ENCODE measurements at regions not wholly inside any gene's neighbourhood (a gene's known extent, or its start where the extent isn't known, plus 50 kb on each side); places are given as distances from the start of the nearest gene placed in this dataset.
A peak's percentile ranks its signal among the peaks of the same experiment; 100 is the strongest.

DNA sequence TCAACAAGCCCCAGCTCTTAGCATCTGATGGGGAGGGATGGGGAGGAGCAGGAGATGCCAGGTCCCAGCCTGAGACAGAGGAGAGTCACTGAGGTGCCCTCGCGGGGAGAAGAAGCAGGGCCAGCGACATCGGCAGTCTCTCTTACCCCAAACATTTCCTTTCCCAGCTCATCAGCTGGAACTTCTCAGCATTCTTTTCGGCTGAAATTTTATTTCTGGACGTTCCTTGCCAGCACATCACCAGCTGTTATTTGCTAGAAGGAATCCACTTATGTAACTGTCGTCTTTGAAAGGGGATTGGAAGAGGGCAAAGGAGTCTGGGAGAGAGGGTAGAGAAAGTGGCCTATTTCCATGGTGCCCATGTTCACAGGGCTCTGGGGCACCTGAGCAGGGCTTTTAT is 101.0 kb upstream of the SHH start:
- intact Hi-C loops (cut with DNase I) = no loop called here
- WGBS, 2 donors = 16 to 45% methylated on average over 5 to 7 of the region's 7 CpGs

DNA sequence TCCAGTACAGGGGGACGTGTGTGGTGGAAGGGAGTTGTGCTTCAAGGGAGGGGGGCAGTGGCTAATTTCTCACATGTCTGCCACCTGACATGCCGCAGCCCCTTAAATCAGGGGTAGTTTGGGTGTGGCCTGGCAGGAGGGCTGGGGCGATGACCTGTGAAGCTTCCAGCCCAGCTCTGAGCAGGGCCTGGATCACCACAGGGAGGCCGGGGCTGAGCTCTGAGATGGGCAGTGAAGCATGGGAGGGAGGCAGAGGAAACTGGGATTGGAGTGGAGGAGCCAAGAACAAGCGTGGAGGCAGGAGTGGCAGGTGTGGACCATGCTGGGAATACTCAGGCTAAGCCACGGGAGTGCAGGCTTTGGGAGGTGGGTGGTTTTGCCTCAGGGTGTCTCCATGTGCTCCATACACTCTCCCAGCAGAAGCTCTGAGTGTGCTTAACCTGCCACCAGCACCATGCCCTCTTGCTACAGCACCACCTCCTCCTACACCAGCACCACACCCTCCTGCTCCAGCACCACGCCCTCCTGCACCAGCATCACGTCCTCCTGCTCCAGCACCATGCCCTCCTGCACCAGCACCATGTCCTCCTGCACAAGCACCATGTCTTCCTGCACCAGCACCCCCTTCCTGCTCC is 99.3 kb upstream of the SHH start:
- peaks cover 0 to 39% (median 0%) of the 10 kb centered on the region in 4 donors for H3K27me3 ChIP-seq
- H3K27ac ChIP-seq = no peak overlapping the region
- peaks cover 0 to 10% (median 0%) of the 10 kb centered on the region in 3 donors for H3K9me3 ChIP-seq
- intact Hi-C loops (cut with DNase I) = no loop called here
- no peak for DNase-seq
- TF ChIP-seq POLR2A (IDR thresholded peaks at IDR 0.05) (no peak), CTCF (IDR thresholded peaks at IDR 0.05) (no peak)
- no peak overlapping the region for H3K4me3 ChIP-seq
- no peaks in the 10 kb centered on the region for H3K36me3 ChIP-seq
- WGBS, 2 donors = 77% methylated on average over 8 of the region's 8 CpGs
- peaks cover 0 to 5% (median 0%) of the 10 kb centered on the region in 3 donors for H3K4me1 ChIP-seq

More for the DNA sequence above, 101.0 kb upstream of the SHH start:
- no peak overlapping the region for H3K4me3 ChIP-seq
- peaks cover 0 to 18% (median 7%) of the 10 kb centered on the region in 3 donors for H3K4me1 ChIP-seq
- peaks cover 0 to 45% (median 0%) of the 10 kb centered on the region in 4 donors for H3K27me3 ChIP-seq
- H3K9me3 ChIP-seq = peaks cover 0 to 10% (median 0%) of the 10 kb centered on the region in 3 donors
- no peak for DNase-seq
- TF ChIP-seq CTCF (IDR thresholded peaks at IDR 0.05) (no peak), POLR2A (IDR thresholded peaks at IDR 0.05) (no peak)
- H3K36me3 ChIP-seq = no peaks in the 10 kb centered on the region
- H3K27ac ChIP-seq = no peak overlapping the region

GRCh38 chr7:155908385-155908784 is 96.1 kb upstream of the SHH start:
- intact Hi-C loops (cut with DNase I) = no loop called here
- H3K27ac ChIP-seq = no peak overlapping the region
- 0 to 57% methylated on average over 1 to 5 of the region's 9 CpGs for WGBS, 2 donors

DNA sequence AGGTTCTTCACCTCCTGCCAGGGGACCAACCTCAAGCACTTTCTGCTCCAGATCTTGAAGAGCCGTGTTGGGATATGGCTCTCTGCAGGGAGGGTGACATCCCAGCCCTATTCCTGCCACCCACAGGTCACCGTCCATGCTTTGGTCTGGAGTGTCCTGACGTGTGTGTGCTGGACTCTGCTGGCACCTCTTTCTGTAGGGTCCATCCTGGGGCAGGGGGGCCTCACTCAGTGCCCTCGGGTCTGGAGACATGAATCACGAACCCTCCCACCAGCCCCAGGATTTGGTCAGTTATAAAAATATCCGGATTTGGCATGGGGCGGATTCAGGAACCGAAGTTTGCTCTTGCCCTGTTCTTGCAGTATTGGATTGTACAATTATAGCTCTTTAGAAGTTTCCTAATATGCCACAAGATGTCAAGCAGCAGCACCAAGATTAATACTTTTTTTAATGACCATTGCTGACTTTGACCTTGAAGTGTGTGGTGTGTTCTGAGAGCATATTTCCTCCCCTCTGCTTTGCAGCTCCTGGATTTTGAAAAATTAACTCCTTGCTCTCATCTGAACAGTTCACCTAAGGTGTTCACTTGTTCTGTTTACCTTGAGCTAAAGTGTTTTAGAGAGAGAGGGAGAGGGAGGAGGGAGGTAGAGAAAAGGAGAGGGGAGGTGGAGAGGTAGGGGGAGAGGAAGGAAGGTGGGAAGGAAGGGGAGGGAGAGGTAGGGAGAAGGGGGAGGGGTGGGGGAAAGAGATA is 95.4 kb upstream of the SHH start:
- 28 to 48% methylated on average over 4 to 8 of the region's 8 CpGs for WGBS, 2 donors
- H3K27ac ChIP-seq = peak overlapping the region in 1 of 4 donors; percentile 20
- H3K4me3 ChIP-seq = no peak overlapping the region
- intact Hi-C loops (cut with DNase I) = no loop called here
- TF ChIP-seq POLR2A (IDR thresholded peaks at IDR 0.05) = no peak
- no peak for TF ChIP-seq CTCF (IDR thresholded peaks at IDR 0.05)
- no peaks in the 10 kb centered on the region for H3K36me3 ChIP-seq
- H3K4me1 ChIP-seq = no peaks in the 10 kb centered on the region
- DNase-seq = no peak
- H3K9me3 ChIP-seq = peaks cover 0 to 8% (median 0%) of the 10 kb centered on the region in 3 donors
- H3K27me3 ChIP-seq = peaks cover 0 to 6% (median 0%) of the 10 kb centered on the region in 4 donors

More at GRCh38 chr7:155908385-155908784, 96.1 kb upstream of the SHH start:
- H3K9me3 ChIP-seq = peaks cover 0 to 10% (median 0%) of the 10 kb centered on the region in 3 donors
- no peaks in the 10 kb centered on the region for H3K36me3 ChIP-seq
- no peak for DNase-seq
- peaks cover 0 to under 1% (median 0%) of the 10 kb centered on the region in 3 donors for H3K4me1 ChIP-seq
- H3K27me3 ChIP-seq = peaks cover 0 to 8% (median 0%) of the 10 kb centered on the region in 4 donors
- no peak for TF ChIP-seq CTCF (IDR thresholded peaks at IDR 0.05)
- no peak for TF ChIP-seq POLR2A (IDR thresholded peaks at IDR 0.05)
- H3K4me3 ChIP-seq = no peak overlapping the region

DNA sequence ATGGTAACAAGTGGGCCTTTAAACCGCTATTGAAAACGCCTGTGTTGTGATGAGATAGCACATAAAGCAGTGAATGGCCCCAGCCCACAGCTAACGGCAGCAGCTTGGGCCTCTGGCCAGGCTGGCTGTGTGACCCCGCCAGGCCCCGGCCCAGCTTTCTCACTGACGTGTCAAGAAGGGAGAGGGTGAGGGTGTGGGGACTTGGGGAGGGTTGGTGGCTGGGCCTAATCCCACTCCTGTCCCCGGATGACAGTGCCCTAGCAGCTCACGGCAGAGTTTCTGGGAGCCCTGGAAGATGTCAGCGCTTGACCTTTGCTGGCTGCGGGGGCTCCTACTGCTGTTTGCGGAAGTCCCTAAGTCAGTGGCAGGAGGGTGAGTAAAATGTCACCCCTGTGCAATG is 88.9 kb upstream of the SHH start:
- no peaks in the 10 kb centered on the region for H3K4me1 ChIP-seq
- H3K27ac ChIP-seq = no peak overlapping the region
- 80 to 87% methylated on average over 1 to 3 of the region's 11 CpGs for WGBS, 2 donors
- H3K27me3 ChIP-seq = no peaks in the 10 kb centered on the region
- no peak for DNase-seq
- no peaks in the 10 kb centered on the region for H3K36me3 ChIP-seq
- TF ChIP-seq POLR2A (IDR thresholded peaks at IDR 0.05) (no peak), CTCF (IDR thresholded peaks at IDR 0.05) (no peak)
- peaks cover 0 to 11% (median 0%) of the 10 kb centered on the region in 3 donors for H3K9me3 ChIP-seq
- intact Hi-C loops (cut with DNase I) = no loop called here
- no peak overlapping the region for H3K4me3 ChIP-seq

Measured in esophagus squamous epithelium (tissue), 5 donors.